NCI-H146 (cell line): ENCODE measurements at regions not wholly inside any gene's neighbourhood (a gene's known extent, or its start where the extent isn't known, plus 50 kb on each side); places are given as distances from the start of the nearest gene placed in this dataset.
A peak's percentile ranks its signal among the peaks of the same experiment; 100 is the strongest.
"Not testable (repeated sequence)": the region's sequence is repeated elsewhere in the genome, so short reads cannot be mapped to it uniquely, and the experiment has no call there.

Source experiments
- DNase-seq: peaks from one replicate; lab custom pipeline; 2025; lab: John Stamatoyannopoulos, UW

DNA sequence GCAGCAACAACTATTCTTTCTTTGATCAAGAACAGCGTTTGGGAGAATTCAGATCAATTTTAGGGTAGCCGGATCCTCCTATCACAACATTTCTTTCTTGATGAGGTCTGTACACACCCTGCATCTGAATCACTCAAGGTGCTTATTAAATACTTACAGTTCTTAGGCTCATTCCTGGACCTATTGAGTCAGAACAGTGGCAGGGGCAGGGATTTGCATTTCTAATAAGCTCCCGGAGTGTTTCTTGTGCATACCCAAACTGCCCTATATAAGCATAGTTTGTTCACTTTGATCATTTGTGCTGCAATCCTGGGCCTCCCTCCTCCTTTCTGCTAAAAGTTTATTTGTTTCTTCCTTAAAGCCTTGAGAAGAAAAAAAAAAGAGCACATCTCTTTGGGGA is 80.5 kb upstream of the RPH3A start:
- no peak for DNase-seq

DNA sequence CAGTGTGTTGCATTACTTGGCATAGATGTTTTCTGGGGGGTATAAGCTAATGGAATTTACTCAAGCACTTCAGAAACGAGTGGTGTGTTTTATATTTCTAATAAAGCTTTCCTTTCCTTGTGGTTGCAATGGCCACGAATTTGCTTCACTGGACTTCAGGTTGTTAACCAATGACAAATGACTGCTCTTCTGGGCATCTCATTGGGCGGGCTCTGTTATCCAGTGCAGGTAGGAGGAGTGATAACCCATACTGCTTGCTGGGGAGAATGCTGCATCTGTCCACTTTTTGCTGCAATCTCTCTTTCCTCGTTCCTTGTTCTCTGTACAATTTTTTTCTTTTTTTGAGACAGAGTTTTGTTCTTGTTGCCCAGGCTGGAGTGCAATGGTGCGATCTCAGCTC is 80.0 kb upstream of the RPH3A start:
- DNase-seq = no peak

DNA sequence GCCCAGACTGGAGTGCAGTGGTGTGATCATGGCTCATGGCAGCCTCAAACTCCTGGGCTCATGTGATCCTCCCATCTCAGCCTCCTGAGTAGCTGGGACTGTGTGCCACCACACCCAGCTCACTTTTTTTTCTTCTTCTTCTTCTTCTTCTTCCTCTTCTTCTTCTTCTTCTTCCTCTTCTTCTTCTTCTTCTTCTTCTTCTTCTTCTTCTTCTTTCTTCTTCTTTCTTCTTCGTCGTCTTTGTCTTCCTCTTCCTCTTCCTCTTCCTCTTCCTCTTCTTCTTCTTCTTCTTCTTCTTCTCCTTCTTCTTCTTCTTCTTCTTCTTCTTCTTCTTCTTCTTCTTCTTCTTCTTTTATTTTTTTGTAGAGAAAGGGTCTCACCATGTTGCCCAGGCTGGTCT is 78.8 kb upstream of the RPH3A start:
- not testable (repeated sequence) for DNase-seq

DNA sequence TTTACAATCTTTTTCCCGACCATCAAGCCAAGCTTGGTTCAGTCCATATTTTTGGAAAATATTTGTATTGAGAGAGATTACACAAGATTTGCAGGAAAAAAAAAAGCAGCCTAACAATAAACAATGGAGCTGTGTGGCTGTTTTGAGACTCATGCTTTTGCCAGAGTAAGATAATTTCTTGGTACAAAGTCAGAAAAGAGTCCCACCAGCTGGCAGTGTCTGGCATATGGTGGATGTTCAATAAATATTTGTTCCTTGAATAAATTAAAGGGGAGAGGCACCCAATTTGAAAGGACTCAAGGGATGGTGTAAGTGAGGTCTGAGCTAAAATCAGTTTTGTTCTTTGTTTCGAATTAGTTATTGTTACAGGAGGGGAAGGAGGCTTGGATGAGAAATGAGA is 78.1 kb upstream of the RPH3A start:
- no peak for DNase-seq

DNA sequence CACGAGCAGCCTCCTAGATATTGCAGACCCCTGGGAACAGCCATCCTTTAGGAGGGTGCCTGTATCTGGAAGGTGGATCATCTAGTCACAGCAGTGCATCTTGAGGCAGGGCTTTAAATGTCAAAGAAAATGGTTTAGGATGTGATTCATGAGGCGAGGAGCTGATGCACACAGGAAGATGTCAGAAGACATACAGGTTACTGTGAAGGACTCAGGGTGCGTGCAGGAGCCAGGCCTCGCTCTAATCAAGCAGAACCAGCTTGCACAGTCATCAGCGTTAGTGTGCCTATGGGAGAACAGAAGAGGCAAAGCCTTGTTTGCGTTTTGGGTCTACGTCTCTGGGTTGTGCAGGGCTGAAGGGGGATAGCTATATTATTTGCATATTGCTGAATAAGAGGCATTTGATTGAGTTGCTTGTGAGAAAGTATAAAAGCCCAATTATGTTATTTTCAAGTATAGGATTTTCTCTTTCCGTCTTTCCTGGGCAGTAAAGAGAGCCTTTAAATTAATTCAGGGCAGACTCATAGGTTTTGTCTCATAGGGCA is 77.3 kb upstream of the RPH3A start:
- DNase-seq = no peak

DNA sequence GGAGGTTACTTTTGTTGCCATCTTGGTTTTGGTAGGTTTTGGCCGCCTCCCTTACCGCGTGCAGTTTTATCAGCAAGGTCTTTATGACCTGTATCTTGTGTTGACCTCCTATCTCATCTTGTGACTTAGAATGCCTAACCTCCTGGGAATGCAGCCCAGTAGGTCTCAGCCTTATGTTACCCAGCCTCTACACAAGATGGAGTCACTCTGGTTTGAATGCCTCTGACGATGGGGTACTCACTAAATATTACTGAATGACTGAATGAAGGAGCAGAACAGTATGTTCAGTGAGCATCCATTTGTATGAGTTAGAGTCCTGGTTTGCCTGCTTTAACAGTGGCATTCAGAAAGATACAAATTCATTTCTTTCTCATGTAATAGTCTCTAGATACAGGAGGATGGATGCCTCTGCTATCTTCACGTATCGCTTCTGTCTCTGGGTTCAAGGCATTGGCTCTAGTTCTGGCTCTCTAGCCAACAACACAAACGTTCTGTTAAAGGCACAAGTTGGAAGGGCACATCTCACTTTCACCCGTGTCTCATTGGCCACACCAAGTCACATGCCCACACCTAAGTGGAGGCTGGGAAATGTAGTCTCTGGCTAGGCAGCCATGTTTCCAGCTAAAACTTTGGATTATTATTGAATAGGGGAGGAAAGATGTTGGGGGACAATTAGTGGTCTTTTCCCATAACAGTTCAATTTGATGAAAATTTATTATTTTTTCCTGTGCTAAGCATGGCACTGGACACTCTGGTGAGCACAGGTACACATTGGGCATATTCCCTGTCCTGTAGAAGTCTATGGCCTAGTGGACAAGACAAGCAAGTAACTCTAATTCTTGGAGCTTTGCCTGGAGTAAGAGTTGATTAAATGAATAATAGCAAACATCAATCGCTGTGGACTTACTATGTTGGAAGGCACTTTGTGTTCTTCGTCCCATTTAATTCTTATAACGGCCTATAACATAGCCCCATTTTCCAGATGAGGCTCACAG is 75.2 kb upstream of the RPH3A start:
- no peak for DNase-seq

DNA sequence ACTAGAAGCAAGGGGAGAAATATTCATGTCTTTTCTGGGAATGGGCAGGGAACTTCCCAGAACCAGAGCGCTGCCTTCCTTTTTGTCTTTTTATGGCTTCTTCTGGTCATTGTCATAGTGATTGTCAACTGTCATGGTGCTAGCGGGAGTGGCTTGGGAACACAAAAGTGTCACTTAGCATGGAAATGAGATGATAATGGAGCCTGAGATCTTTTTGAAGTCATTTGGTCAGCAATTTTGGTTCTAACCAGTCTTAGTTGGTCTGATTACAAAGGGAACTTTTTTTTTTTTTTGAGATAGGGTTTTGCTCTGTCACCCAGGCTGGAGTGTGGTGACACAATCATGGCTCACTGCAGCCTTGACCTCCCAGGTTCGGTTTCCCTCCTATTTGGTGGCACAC is 62.7 kb upstream of the RPH3A start:
- no peak for DNase-seq

DNA sequence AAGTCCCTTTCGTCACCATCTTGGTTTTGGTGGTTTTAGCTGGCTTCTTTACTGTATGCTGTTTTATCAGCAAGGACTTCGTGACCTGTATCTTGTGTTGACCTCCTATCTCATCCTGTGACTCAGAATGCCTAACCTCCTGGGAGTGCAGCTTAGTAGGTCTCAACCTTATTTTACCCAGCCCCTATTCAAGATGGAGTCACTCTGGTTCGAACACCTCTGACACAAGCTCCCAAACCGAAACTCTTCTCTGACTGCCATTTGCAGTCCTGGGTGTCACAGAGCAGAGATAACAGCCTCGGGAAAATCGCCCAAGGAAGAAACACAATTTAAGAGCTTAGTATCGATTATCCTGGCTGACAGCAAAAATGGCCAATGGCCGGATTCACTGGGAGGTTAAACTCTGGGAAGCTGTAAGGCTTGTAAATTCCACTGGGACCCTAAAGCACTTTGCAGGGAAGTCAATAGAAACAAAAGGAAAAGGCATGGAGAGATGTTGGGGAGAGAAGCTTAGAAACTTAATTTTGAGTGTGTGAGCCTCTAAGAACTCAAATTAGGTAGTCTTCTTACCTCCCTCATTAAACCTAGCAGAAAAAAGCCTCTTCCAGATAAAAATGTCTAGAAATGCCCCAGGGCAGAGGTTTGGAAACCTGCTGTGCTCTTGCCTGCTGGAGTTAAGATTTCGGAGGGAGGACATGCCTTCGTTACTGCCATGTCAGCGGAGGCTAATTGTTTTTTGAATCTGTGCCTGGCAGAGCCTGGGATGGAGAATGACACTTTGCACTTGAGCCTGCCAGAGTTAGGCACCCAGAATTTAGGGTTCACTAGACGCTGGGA is 56.5 kb upstream of the RPH3A start:
- DNase-seq = no peak

DNA sequence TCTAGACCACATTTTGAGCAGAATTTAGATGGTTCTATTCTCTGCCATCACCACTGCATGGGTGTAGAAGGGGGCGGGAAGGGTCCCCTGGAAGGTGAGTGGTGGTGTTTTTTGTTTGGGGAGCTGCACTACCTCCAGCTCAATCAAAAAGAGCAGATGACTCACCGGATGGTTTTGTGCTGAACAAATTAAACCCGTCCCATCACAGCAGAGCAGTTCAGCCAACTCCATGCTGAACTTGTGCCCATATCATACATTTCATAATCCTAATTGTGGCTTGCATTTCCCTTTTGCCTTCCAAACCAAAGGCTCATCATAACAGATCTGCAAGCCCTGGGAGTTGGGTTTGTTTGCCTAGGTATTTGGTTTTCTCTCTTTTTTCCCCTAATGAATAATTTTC is 53.0 kb upstream of the RPH3A start:
- no peak for DNase-seq

DNA sequence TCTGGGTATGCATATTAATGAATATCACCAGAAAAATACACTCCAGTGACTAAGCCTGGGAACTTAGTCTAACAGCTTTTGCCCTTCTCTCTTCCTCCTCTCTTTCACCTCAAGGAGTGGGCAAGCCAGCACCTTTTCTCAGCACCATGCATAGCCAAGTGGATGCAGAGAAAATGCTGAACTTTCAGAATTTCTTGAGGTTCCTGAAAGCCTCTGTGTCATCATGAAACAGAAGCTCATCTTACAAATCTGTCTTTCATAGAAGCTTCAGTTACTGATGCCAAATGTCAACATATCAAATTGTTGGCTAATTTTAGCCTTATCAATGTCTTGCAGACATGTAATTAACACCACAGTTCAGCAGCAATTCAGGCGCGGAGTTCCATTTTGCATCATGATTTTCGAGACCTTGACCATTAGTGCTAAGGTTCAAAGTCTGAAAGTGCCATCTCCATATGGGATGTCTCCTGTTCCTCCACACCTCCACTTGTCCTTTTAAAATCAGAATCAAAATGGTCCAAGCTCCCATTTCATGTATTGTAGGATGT is 51.1 kb upstream of the RPH3A start:
- DNase-seq = peak; percentile 64

DNA sequence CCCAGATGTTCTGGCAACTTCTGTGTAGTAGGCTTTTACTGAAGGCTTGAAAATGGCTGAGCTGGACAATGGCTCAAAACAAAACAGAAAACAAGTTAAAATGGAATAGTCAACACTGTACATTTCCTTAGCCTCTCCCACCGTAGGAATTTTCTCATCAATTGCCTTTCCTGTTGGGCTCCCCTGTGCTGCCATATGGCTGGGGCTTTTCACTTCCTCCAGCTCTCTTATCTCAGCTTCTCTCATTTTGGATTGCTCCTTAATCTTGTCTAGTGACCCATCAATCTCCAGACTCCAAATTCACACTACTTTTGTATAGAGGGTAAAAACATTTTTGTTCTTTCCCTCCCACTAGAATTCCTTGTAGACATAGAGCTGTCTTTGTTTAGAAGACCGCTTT is 50.4 kb upstream of the RPH3A start:
- no peak for DNase-seq
